GM21717 (cell line): ENCODE measurements at regions not wholly inside any gene's neighbourhood (a gene's known extent, or its start where the extent isn't known, plus 50 kb on each side); places are given as distances from the start of the nearest gene placed in this dataset.
"Not testable (repeated sequence)": the region's sequence is repeated elsewhere in the genome, so short reads cannot be mapped to it uniquely, and the experiment has no call there.

Experiments
- ATAC-seq: cut with Tn5 transposase; IDR thresholded peaks from one replicate; pipeline ENCODE4 v1.9.1; 2021; ENCODE audit warnings: mild to moderate bottlenecking, moderate library complexity; ENCODE audit not compliant: unreplicated experiment

DNA sequence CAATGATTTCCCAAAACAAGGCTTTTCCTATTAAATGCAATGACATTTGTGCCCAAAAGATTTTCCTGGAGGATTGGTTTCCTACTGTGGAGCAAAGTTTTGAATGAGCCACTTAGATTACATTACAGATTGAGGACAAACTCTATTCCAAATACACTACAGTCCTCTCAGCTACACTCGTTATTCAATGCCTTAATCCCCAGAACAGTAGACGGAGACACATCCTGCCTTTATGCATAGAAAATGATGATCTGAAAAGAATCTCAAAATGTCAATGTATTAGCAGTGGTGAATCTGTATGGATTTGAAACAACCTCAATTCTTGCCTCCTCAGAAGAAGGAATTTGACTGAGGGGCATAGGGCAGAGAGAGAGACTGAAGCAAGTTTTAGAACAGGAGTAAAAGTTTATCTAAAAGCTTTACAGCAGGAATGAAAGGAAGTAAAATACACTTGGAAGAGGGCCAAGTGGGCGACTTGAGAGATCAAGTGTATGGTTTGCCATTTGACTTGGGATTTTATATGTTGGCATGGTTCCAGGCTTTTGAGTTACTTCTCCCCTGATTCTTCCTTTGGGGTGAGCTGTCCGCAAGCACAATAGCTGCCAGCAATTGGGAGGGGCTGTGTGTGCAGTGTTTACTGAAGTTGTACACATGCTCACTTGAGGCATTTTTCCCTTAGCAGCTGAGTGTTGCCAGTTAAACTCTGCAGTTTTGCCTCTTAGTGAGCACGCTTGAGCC is 891.9 kb upstream of the MBL2 start:
- no peak for ATAC-seq

DNA sequence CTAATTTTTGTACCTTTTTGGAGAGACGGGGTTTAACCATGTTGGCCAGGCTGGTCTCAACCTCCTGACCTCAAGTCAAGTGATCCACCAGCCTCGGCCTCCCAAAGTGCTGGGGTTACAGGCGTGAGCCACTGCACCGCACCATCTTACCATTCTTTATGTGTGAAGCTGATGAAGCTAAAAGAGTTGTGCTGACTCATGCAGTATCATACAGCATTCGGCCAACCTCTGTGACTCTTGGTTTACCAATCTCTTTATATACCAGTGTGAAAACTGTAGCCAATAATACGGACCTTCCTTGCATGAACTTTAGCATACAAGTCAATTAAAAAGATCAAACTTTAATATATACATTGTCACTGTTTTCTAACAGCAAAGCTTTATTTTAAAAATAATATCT is 878.2 kb upstream of the MBL2 start:
- no peak for ATAC-seq

- ATAC-seq, result not testable (repeated sequence)
Measured at GRCh38 chr10:53647221-53647620, 874.6 kb upstream of the MBL2 start.

GRCh38 chr10:53646525-53646924 is 873.9 kb upstream of the MBL2 start:
- ATAC-seq, result no peak

GRCh38 chr10:53645951-53646350 is 873.4 kb upstream of the MBL2 start:
- ATAC-seq, result no peak

DNA sequence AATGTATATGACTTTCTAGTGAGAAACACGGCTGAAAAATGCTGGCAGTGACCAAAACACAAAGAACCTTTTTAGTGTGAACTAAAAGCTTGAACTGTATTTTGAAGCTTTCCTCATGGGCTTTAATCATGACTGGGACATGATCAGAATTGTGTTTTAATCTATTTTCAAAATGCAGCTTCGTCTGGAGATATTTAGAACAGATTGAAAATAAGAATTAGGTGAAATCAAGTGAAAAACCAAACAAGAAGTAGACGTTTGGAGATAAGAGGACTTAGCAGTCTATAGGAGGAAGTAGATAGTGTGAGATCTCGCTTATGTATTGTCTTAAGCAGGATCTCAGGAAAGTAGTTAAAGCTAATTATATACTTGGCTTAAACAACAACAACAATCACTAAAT is 865.4 kb upstream of the MBL2 start:
- no peak for ATAC-seq

- ATAC-seq, result no peak
Measured at GRCh38 chr10:53624722-53625121, 852.1 kb upstream of the MBL2 start.

- no peak for ATAC-seq
Measured at GRCh38 chr10:53622201-53622600, 849.6 kb upstream of the MBL2 start.

GRCh38 chr10:53619671-53620070 is 847.1 kb upstream of the MBL2 start:
- no peak for ATAC-seq

- no peak for ATAC-seq
Measured at GRCh38 chr10:53607691-53608090, 835.1 kb upstream of the MBL2 start.

DNA sequence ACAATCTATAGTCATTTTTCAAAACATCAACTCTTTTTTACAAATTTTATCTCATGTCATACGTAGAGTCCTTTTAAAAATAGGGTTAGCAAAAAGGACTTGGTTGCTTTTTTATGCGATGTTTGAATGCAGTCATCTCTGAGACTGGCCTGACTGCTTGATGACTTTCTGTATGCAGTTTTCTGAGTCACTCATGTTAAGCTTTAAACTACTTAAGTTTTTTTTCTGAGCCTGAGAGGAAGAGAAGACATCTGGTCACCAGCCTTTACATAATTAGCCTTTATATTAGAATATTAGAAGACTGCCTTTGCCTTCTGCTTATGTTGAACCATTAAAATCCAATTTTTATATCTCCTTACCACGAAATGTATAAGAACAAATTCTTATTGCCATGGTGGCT is 834.4 kb upstream of the MBL2 start:
- ATAC-seq, result no peak

DNA sequence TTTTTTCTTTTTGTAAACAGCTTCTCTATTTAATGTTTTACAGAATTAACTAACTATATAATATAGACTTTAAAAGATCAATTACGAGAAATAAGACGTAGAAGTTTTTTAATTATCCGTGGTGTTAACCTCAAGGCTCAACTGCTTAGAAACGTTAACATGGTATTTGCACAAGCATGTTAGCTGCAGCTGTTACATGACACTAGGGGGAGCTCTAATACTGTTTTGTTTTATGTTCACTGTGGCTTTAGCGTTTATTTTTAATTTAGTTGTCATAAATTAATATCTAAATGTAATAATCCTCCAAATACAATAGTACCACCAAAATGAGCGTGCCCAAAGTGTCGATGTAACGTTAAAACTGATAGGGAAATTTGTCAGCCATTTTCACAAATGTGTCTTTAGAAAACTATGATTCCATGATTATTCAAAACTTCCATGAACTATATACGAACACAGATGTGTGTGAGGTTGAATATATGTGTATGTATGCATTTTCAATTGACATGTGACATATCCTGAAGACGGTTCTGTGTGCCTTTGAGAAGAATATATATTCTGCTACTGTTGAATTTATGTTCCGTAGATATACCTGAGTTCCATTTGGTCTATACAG is 828.8 kb upstream of the MBL2 start:
- no peak for ATAC-seq

- ATAC-seq, result no peak
Measured at GRCh38 chr10:53598914-53599313, 826.3 kb upstream of the MBL2 start.

DNA sequence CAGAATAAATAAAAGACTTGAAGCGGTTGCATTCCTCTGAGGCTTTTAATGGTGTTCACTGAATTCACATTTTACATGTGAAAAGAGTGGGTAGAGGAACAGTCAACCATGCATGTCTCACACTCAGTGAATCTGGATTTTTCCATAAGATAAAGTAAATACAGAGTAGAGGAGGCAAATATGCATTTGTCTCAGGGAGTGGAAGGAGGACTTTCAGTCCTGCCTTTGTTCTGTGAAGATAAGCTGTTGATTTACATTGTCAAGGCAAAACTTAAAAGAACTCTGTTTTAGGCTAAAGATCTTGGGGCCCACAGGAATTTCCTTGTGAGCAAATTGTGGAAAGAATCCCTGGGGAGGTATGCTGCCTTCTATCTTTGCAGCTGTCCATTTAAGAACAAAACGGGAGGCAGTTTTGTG is 825.3 kb upstream of the MBL2 start:
- no peak for ATAC-seq

GRCh38 chr10:53580465-53580864 is 807.9 kb upstream of the MBL2 start:
- ATAC-seq, result no peak

GRCh38 chr10:53579773-53580172 is 807.2 kb upstream of the MBL2 start:
- no peak for ATAC-seq

- no peak for ATAC-seq
Measured at GRCh38 chr10:53574024-53574423, 801.4 kb upstream of the MBL2 start.

- ATAC-seq, result no peak
Measured at GRCh38 chr10:53573498-53573897, 800.9 kb upstream of the MBL2 start.

- no peak for ATAC-seq
Measured at GRCh38 chr10:53572799-53573198, 800.2 kb upstream of the MBL2 start.

GRCh38 chr10:53570221-53570620 is 797.6 kb upstream of the MBL2 start:
- ATAC-seq, result no peak

GRCh38 chr10:53569455-53569854 is 796.9 kb upstream of the MBL2 start:
- ATAC-seq, result no peak

DNA sequence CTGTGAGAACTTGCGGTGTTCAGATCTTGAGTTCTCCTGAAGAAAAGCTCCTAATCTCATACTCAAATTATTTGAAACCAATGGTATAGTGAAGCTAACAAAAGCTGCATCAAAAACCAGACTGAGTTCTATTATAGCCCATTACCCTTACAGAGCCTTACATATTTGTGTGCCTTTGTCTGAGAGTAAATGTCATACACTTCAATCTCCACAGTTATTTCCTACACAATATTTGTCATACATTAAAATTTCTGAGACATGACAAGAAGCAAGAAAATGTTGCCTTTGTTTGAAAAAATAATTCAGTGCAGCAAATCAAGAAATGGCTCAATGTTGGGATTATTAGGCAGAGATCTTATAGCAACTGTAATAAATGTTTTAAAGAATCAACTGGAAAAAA is 776.1 kb upstream of the MBL2 start:
- no peak for ATAC-seq

DNA sequence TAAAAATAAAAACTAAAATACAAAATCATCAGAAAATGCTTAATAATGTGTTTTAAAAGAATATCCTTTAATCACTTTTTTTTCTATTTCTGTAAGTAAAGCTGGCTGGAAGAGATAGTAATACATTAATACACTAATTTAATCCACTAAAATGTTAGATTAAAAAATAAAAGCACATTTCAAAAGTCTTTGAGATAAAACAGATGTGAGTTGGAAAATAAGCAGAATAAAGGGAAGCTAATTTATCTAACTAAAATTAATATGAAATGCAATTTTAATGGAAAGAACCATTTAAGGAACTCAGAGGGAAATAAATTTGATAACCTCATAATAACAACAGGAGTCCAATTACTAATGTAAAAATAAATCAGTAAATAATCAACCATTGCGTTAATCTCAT is 774.8 kb upstream of the MBL2 start:
- ATAC-seq, result no peak
